22Rv1 (cell line): ENCODE measurements at regions not wholly inside any gene's neighbourhood (a gene's known extent, or its start where the extent isn't known, plus 50 kb on each side); places are given as distances from the start of the nearest gene placed in this dataset.

Source experiments
- ZFX ChIP-seq: fragments of 450-650 bp; IDR thresholded peaks from 2 replicates; pipeline ENCODE4 v1.6.1; 2017; ENCODE audit warnings: antibody characterized with exemption, borderline replicate concordance
- TF ChIP-seq, protein P1 (sequence below): fragments of 450-650 bp; IDR thresholded peaks from 2 replicates; pipeline ENCODE4 v1.5.1; 2017; ENCODE audit warnings: mild to moderate bottlenecking

DNA sequence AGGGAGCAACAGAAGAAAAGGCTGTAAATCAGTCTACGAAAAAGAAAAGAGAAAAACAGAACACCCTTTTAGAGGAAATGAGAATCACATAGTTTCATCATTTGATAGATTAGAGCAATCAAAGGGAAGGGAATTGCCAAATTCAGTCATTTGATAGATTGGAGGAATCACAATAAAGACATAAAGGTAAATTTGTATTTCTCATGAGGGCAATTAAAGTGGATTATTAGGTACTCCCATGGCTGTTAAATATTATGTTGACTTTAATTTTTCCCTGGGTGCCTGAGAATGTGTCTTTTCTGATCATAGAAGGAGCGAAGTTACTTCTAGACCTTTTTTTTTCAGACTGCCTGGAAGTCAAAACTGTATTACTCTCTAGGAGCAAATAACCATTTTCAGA, 1145.7 kb downstream of the EPHA7 start:
- TF ChIP-seq, protein P1, sequence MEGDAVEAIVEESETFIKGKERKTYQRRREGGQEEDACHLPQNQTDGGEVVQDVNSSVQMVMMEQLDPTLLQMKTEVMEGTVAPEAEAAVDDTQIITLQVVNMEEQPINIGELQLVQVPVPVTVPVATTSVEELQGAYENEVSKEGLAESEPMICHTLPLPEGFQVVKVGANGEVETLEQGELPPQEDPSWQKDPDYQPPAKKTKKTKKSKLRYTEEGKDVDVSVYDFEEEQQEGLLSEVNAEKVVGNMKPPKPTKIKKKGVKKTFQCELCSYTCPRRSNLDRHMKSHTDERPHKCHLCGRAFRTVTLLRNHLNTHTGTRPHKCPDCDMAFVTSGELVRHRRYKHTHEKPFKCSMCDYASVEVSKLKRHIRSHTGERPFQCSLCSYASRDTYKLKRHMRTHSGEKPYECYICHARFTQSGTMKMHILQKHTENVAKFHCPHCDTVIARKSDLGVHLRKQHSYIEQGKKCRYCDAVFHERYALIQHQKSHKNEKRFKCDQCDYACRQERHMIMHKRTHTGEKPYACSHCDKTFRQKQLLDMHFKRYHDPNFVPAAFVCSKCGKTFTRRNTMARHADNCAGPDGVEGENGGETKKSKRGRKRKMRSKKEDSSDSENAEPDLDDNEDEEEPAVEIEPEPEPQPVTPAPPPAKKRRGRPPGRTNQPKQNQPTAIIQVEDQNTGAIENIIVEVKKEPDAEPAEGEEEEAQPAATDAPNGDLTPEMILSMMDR = no peak
- TF ChIP-seq ZFX = no peak
